ENCODE measurements at regions not wholly inside any gene's neighbourhood (a gene's known extent, or its start where the extent isn't known, plus 50 kb on each side); places are given as distances from the start of the nearest gene placed in this dataset.

GRCh38 chr5:57988813-57989212 lies 471.1 kb downstream of the PLK2 start:
- TF ChIP-seq TAF1 (IDR thresholded peaks at IDR 0.05; ENCODE audit: low read depth, low read length) (no peak), POLR2AphosphoS5 (IDR thresholded peaks at IDR 0.05; ENCODE audit: low read depth, low read length) (no peak), POLR2A (IDR thresholded peaks at IDR 0.05; ENCODE audit: low read depth, low read length) (no peak), SPI1 (IDR thresholded peaks at IDR 0.05; ENCODE audit: low read depth, low read length) (no peak), POU2F2 (IDR thresholded peaks at IDR 0.05; ENCODE audit: low read depth, low read length) (no peak), PAX5 (IDR thresholded peaks at IDR 0.05; ENCODE audit: insufficient read depth, low read length, severe bottlenecking) (no peak)
